Keratinocyte (primary cell): ENCODE measurements at regions not wholly inside any gene's neighbourhood (a gene's known extent, or its start where the extent isn't known, plus 50 kb on each side); places are given as distances from the start of the nearest gene placed in this dataset.

ENCODE experiments used
- DNase-seq: peaks from one replicate; pipeline ENCODE4 v3.0.0-alpha.2; 2011; ENCODE audit warnings: low read depth, missing footprints, low spot score
- FAIRE-seq: peaks from 2 replicates; lab custom pipeline; 2011; peaks lifted over from hg19 to GRCh38; lab: Jason Lieb, UNC
- H2AFZ ChIP-seq: 2 replicates; pipeline ENCODE4 v1.6.0; 2012; ENCODE audit warnings: low read length, control low read depth, inconsistent platforms; ENCODE audit not compliant: control insufficient read depth
- H3K27ac ChIP-seq: 2 replicates; pipeline ENCODE4 v1.5.1; 2011; ENCODE audit warnings: low read length; ENCODE audit not compliant: control insufficient read depth, insufficient read depth
- H3K27me3 ChIP-seq: 3 replicates; pipeline ENCODE4 v1.6.0; 2011; ENCODE audit warnings: low read length; ENCODE audit not compliant: control insufficient read depth, insufficient read depth; ENCODE audit errors: extremely low read depth
- H3K36me3 ChIP-seq, 2 experiments: 2 replicates in 1 of 2; 3 replicates in 1 of 2; pipeline ENCODE4 v1.5.1; 2011; ENCODE audit warnings: low read length in 2 of 2, mild to moderate bottlenecking in 1 of 2; ENCODE audit not compliant: control insufficient read depth in 2 of 2, insufficient read depth in 2 of 2; ENCODE audit errors: extremely low read depth in 1 of 2
- H3K4me1 ChIP-seq: 3 replicates; pipeline ENCODE4 v1.5.1; 2011; ENCODE audit warnings: low read length; ENCODE audit not compliant: control insufficient read depth, insufficient read depth; ENCODE audit errors: extremely low read depth
- H3K4me2 ChIP-seq: 3 replicates; pipeline ENCODE4 v1.6.0; 2011; ENCODE audit warnings: low read depth, low read length; ENCODE audit not compliant: control insufficient read depth, insufficient read depth; ENCODE audit errors: extremely low read depth
- H3K4me3 ChIP-seq, 3 experiments: fragments of 200-600 bp in 1 of 3; sonication (generic) in 1 of 3; 2 replicates in 2 of 3; 3 replicates in 1 of 3; pipeline ENCODE4 v1.5.1; 2011 to 2016; ENCODE audit warnings: low read length in 3 of 3, mild to moderate bottlenecking in 3 of 3, control low read depth in 2 of 3, inconsistent platforms in 1 of 3, low read depth in 1 of 3, mixed read lengths in 1 of 3, mixed run types in 1 of 3, moderate library complexity in 1 of 3; ENCODE audit not compliant: control insufficient read depth in 2 of 3, insufficient read depth in 2 of 3; ENCODE audit errors: extremely low read depth in 1 of 3
- H3K79me2 ChIP-seq: 2 replicates; pipeline ENCODE4 v1.6.0; 2012; ENCODE audit warnings: low read length; ENCODE audit not compliant: control insufficient read depth, insufficient read depth
- H3K9ac ChIP-seq: 3 replicates; pipeline ENCODE4 v1.6.0; 2011; ENCODE audit warnings: low read length; ENCODE audit not compliant: control insufficient read depth, insufficient read depth; ENCODE audit errors: extremely low read depth
- H3K9me1 ChIP-seq: 3 replicates; pipeline ENCODE4 v1.6.0; 2011; ENCODE audit warnings: low read length; ENCODE audit not compliant: control insufficient read depth, insufficient read depth; ENCODE audit errors: extremely low read depth
- H3K9me3 ChIP-seq: 2 replicates; pipeline ENCODE4 v1.5.1; 2012; ENCODE audit warnings: low read depth, low read length; ENCODE audit not compliant: control insufficient read depth
- H4K20me1 ChIP-seq: 3 replicates; pipeline ENCODE4 v1.6.0; 2011; ENCODE audit warnings: low read length; ENCODE audit not compliant: control insufficient read depth, insufficient read depth; ENCODE audit errors: extremely low read depth
- EZH2 ChIP-seq: IDR thresholded peaks from one replicate; pipeline ENCODE4 v1.6.1; 2012; ENCODE audit warnings: inconsistent platforms, mild to moderate bottlenecking, low read length, moderate library complexity
- dilution Hi-C: fragments of 300-500 bp; cut with MboI; formaldehyde crosslinking; loops from one replicate; pipeline ENCODE4 v1.7.0; 2020; ENCODE audit warnings: low sequenced_read_pairs; ENCODE audit not compliant: extremely low pct_ligation_motif_present
- TF ChIP-seq, protein P1 (sequence below), 3 experiments: IDR thresholded peaks in 1 of 3; conservative IDR thresholded peaks in 1 of 3; optimal IDR thresholded peaks in 1 of 3; 2 replicates in 2 of 3; 3 replicates in 1 of 3; pipeline versions ENCODE3 to v1.5.1; 2011; ENCODE audit warnings: low read length in 3 of 3, mild to moderate bottlenecking in 3 of 3, moderate library complexity in 2 of 3, control low read depth in 1 of 3, inconsistent platforms in 1 of 3; ENCODE audit not compliant: insufficient read depth in 2 of 3; ENCODE audit errors: extremely low read depth in 1 of 3

DNA sequence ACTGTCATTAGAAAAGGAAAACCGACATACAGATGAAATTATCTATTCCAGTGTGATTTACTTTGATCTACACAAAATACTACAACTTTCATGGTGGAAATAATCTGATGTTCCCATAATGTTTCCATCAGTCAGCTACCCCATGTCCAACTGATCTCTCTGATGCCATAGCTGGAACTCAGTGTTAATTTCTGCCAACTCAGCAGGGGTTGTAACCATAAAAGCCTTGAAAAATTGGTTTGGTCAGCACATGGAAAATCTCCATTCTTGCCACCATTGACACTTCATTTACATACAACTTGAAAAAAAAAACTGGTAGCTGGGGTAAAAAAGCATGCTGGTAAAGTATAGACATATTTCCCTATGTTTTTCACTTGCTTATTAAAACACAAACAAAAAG, 1463.7 kb downstream of the OTOL1 start:
- H3K9ac ChIP-seq, result no peak overlapping the region
- H3K9me3 ChIP-seq, result no peaks in the 10 kb centered on the region
- H3K4me3 ChIP-seq, result no peak overlapping the region
- no peak overlapping the region for H3K27ac ChIP-seq
- DNase-seq, result no peak
- H3K4me1 ChIP-seq, result no peaks in the 10 kb centered on the region
- FAIRE-seq, result no peak
- no peaks in the 10 kb centered on the region for H3K9me1 ChIP-seq
- dilution Hi-C loops, result no loop called here
- no peak overlapping the region for H3K4me2 ChIP-seq
- H4K20me1 ChIP-seq, result no peaks in the 10 kb centered on the region
- no peaks in the 10 kb centered on the region for H3K36me3 ChIP-seq
- TF ChIP-seq EZH2, result no peak
- TF ChIP-seq, protein P1, sequence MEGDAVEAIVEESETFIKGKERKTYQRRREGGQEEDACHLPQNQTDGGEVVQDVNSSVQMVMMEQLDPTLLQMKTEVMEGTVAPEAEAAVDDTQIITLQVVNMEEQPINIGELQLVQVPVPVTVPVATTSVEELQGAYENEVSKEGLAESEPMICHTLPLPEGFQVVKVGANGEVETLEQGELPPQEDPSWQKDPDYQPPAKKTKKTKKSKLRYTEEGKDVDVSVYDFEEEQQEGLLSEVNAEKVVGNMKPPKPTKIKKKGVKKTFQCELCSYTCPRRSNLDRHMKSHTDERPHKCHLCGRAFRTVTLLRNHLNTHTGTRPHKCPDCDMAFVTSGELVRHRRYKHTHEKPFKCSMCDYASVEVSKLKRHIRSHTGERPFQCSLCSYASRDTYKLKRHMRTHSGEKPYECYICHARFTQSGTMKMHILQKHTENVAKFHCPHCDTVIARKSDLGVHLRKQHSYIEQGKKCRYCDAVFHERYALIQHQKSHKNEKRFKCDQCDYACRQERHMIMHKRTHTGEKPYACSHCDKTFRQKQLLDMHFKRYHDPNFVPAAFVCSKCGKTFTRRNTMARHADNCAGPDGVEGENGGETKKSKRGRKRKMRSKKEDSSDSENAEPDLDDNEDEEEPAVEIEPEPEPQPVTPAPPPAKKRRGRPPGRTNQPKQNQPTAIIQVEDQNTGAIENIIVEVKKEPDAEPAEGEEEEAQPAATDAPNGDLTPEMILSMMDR (optimal IDR thresholded peaks at IDR 0.05 in 1 of 3, IDR thresholded peaks at IDR 0.05 in 1 of 3, conservative IDR thresholded peaks at IDR 0.05 in 1 of 3; ENCODE audit: extremely low read depth in 1 of 3, insufficient read depth in 2 of 3, low read length in 3 of 3), result no peak
- no peaks in the 10 kb centered on the region for H3K79me2 ChIP-seq
- no peaks in the 10 kb centered on the region for H3K27me3 ChIP-seq
- H2AFZ ChIP-seq, result no peak overlapping the region

DNA sequence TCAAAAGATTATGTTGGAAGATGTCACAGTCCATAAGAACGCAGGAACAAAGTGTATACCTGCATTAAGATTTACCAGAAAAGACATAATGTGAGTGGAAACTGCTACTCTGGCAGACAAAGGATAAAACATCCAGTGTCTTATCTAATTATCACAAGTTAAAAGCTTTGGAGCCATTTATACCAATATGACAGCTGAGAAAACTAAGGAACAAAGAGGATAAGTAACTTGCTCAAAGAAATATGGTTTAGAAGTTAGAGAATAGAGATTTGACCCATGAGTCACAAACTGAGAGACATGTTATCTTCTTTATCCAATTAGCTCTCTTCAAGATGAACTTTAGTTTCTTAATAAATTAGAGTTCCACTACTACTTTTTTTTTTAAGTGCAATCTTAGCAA, 1473.7 kb downstream of the OTOL1 start:
- Histone ChIP-seq H3K27me3 (no peaks in the 10 kb centered on the region), H3K9me3 (no peaks in the 10 kb centered on the region), H3K4me2 (no peak overlapping the region), H3K79me2 (no peaks in the 10 kb centered on the region), H2AFZ (no peak overlapping the region), H3K36me3 (no peaks in the 10 kb centered on the region), H3K4me1 (no peaks in the 10 kb centered on the region), H3K27ac (no peak overlapping the region), H3K4me3 (no peak overlapping the region), H3K9me1 (no peaks in the 10 kb centered on the region), H3K9ac (no peak overlapping the region), H4K20me1 (no peaks in the 10 kb centered on the region)
- DNase-seq, result no peak
- dilution Hi-C loops, result no loop called here
- no peak for TF ChIP-seq EZH2
- TF ChIP-seq, protein P1 (optimal IDR thresholded peaks at IDR 0.05 in 1 of 3, IDR thresholded peaks at IDR 0.05 in 1 of 3, conservative IDR thresholded peaks at IDR 0.05 in 1 of 3; ENCODE audit: extremely low read depth in 1 of 3, insufficient read depth in 2 of 3, low read length in 3 of 3), result no peak
- FAIRE-seq, result no peak
